Islet precursor cell (in vitro differentiated cells): ENCODE measurements at regions not wholly inside any gene's neighbourhood (a gene's known extent, or its start where the extent isn't known, plus 50 kb on each side); places are given as distances from the start of the nearest gene placed in this dataset.

Experiments used
- DNase-seq: peaks from one replicate; pipeline ENCODE4 v3.0.0-alpha.2; 2018

DNA sequence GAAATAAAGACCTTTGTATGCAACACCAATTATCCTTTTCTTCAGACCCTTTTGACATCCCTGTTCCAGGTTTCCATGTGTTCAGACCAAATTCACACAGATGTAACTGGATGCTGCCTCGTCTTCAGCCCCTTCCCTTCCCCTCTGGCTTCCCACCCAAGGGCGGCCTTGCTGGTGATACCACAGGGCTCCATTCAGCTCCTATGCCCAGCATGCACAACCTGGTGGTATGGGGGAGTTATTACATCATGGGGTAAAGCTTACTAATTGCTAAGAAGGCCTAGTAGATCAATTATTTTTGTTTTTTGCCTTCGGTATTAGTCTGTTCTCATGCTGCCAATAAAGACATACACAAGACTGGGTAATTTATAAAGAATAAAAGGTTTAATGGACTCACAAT lies 317.0 kb upstream of the CXXC4 start:
- DNase-seq = no peak

DNA sequence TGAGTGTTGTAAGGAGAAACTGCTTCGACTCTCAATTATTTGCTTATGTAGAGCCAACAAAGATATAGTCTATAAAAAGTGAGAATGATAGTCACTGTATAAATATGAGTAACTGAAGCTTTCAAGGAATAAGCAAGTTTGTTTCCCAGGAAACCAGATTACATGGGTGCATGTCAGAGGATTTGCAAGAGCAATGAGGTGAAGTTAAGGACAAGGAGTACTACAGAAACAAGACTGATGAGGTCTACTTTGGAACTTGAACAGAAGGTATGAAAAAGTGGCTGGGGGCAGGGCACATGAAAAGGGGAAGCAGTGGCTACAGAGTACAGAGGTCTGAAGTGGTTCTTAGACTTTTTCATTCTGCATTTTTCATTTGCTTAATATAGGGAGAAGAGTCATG lies 321.0 kb upstream of the CXXC4 start:
- DNase-seq = no peak

DNA sequence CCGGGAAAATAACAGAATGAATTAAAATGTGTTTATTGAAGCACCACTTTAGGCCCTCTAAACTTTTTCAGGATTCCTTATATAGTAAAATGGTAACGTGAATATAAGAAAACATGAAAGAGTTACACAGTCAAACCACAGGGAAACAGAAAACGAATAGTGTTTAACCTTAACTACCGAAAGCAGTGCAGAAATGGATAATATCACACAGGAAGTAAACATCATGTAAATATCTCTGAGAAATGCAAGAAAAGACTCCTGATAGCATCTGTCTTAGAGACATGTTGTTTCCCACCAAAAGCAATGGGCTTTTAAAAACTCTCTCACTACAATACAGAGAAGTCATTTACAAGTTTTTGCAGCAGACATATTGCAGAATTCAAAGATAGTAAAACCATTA lies 323.9 kb upstream of the CXXC4 start:
- no peak for DNase-seq

DNA sequence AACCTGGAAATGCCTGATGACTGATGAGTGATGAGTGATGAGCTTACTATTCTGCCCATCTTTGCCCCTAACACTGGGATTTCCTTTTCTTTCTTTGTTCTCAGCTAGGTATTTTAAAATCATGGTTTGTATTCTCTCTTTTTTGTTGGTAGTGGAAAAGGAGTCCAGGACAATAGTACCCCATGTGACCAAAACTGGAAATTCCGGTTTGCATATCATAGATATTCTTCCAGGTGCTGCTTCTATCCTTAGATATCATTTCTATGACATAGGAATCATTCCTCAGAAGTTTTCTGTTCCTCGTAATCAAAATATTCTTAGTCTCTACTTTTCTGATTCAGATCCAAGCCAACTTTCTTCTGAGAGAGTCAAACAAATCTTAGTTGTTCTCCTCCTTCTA lies 320.5 kb upstream of the TET2 start:
- no peak for DNase-seq

DNA sequence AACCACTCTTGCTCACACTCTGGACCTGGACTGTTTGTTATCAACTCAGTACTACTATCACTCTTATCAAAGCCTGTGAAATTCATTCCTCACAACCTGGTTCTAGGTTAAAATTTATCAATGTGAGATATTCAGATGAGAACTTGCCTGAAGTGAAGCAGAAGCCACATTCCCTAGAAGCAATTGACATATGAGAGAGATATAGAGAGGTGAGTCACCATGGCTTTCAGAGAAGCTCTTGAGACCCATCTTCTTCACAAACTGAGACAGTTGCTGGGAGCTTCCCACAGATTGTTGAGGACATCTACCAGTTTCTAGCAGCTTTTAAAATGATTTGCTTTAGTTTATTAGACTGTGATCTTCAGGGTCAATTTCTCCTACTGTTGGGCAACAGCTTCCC lies 316.9 kb upstream of the TET2 start:
- DNase-seq = no peak

DNA sequence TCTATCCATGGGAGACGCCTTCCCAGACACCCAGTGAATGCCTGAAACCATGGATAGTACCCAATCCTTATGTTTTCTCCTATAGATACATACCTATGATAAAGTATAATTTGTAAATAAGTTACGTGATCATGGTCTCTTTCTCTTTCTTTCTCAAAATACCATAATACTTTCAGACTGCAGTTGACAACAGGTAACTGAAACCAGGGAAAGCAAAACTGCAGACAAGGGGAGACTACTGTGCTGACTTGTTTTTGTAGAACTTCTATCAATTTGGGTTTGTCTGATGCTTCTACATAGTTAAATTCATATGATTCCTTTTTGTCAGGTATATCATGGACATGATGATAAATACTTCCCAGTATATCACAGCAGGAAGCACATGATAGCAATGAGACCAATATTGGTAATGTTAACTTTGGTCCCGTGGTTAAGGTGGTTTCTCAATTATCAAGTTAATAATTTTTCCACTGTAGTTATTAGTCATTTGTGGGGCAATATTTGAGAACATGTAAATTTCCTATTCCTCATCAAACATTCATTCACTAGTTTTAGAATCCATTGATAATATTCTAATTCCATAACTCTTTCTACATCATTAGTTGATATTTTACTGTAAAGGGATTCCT lies 298.0 kb upstream of the TET2 start:
- DNase-seq = no peak

DNA sequence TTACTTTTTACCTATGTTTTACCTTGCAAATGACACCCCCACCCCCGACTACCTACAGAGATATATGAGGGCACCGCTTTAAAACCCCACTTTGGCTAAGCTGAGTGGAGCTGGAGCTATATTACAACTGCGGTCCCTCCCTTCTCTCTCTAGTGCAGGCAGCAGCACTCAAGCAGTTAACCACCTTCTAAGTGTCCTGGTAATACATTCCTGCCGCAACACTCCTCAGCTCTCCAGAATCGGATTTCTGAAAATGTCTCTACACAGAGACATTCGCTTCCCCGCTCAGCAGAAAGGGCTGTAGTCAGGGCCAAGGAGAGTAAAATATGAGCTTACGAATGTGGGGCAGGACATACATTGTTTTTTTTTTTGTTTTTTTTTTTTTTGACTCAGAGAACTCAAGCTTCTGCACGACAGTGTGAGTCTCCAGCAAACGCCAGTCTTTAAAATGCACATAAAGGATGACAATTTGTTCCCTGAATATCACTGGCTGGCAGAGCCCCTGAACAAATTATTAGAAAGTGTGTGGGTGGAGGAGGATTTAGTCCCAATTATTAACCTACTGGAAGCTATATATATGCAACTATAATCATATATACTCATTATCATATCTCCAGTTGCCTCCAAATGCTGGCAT lies 287.0 kb upstream of the TET2 start:
- DNase-seq = no peak

DNA sequence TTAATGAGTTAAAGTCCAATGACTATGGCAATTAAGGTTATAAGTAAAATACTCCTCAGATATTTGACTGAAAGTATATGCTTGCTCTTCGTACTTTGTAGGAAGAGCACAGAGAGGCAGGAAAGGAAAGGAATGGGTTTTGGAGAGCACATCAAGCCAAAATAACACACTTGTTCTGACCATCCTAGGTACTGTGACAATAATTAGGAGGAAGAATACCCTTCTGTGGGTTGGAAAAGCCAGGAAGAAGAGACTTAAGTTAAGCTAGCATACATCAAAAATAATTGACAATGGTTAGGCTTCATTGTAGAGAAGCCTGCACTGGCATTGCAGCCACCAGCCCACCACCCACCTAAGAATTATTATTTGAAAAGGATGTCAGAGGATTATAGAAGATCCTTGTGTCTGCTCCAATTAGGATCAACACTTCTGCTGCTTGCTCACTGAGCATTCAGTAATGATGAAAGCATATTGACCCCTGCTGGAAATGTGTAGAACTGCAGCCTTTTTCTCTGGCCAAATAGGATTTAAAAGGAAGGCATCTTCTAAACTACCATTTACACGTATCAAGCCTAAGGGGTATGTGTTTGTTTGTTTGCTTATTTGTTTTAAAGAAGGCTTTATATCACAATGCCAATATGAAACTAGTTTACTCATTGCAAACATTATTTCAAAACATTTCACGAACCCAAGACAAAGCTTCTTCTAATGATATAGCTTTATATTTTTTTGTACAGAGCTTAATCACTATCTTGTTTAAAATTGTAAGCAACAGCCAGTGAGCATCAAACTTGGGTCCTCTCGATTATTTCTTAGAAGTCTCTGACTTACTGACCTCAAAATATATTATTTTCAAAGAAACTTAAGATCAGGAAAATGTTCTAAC lies 286.2 kb upstream of the TET2 start:
- peak; percentile 84 for DNase-seq

DNA sequence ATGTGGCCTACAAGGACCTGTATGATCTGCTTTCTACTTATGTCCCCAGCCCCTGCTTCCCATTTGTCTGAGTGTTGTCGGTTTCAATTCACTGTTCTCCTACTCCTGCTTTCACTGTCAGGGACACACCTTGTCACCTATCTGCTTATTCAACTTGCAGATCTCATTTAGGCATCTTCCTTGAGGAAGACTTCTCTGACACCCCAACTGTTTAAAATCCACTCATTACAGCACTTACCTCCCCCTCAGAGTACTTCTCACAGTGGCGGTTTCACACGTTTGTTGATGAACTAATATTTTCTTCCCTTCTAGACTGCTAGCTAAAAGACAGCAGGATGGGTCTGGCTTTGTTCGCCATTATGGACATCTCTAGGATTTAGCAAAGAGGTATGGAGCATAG lies 279.9 kb upstream of the TET2 start:
- no peak for DNase-seq

DNA sequence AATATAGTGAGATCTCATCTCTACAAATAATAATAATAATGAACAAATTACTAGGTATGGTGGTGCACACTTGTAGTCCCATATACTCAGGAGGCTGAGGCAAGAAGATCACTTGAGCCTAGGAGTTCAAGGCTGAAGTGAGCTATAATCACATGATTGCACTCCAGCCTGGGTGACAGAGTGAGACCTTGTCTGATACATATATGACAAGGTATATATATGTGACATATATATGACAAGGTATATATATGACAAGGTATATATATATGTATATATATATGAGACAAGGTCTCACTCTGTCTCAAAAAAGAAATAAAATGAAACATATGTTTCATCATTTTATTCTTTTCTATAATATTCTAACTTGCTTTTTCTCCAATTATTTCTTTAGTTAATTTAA lies 278.1 kb upstream of the TET2 start:
- DNase-seq = no peak

DNA sequence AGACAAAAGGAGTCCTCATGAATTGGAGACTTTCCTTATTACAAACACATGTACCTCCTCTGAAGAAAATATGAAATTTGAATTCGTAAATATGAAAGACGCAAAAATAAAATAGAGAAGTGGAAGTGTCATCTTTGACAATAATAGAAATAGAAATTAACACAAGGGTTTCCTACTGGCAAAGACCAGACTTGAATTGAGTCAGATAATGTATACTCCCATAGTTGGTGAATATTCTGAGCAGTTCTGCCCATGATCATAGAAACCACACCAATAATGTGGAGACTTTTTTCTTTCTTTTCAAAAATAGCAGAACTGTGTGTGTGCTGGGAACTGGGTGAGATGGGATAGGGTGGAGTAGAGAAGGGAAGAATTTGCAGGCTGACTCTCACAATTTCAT lies 277.7 kb upstream of the TET2 start:
- no peak for DNase-seq

DNA sequence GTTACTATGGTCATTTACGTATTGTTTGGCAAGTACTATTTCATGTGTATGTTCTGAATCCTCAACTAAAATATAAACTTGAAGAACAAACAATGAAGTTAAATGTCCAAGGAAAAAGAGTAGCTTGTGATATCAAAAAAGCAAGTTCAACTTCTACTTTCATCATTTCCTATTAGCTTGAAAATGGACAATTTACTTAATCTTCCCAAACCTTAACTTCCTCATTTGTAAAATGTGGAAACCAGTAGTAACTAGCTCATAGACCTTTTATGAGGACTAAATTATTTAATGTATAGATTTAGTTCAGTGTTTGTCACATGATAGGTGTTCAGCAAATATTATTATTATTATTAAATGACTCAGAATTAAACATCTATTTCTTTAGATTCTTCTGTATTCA lies 276.8 kb upstream of the TET2 start:
- no peak for DNase-seq

DNA sequence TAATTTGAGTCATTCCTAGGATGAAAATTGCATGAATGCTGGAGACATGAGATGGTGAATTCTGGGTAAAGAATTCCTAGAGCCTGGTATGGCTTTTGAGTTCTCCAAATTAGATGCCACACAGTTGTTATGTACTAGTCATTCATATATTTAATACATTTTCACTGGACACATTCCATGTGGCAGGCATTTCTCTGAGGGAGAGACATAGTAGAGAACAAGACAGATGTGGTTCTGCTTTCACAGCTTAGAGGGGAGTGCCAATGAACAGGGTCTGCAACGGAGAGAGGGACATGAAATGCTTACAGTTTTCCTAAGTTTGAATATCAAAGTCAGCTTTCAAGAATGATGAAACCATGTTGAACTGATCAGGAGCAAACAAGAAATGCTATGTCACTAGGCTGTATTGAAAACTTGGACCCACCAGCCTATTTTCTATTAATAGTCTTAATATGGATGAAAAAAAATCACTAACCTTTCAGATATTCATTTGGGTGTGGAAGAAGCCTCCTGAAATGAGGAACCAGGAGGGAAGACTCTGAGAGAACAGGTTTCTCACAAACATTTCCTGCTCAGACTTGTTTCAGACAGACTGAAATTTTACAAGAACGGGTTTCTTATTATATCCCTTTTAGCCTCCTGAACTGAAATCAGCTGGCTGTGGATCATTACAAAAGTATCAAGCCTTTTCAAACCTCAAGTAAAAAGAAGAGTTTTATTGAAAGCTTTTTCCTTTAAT lies 276.0 kb upstream of the TET2 start:
- no peak for DNase-seq

DNA sequence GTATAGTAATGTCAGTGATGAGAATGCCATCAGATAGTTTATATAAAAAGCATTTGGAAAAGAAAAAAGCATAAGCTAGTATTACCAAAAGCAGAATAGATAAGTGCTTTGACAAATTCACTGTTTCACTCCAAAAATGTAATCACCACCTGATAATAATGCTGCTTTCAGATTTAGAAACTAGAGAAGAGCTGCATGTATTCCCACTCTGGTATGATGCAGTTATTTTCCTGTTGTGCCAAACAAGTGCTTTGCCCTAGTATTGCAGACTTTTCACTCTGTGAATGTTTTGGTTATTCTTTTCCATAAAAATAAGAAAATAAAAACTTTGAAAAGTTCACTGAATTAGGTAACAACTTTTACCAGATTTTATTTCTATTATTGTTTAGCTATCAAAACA lies 267.7 kb upstream of the TET2 start:
- DNase-seq = no peak

DNA sequence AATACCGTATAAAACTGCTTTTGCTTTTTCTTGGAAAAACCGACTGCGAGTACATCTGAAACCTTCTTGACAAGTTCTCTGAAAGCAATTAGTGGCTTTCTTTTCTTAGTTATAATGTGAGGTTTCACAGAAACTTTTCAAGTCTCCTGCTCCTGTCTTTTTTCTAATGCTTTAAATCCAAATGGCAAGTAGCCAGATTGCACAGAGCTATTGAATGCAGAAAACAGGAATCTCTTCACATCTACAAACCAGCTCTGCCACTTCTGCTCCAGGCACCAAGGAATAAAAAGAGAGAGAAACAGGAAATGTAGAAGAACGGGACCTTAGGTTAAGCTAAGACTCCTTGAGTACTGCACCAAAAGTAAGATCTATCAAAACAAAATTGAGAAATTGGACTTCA lies 267.3 kb upstream of the TET2 start:
- no peak for DNase-seq

DNA sequence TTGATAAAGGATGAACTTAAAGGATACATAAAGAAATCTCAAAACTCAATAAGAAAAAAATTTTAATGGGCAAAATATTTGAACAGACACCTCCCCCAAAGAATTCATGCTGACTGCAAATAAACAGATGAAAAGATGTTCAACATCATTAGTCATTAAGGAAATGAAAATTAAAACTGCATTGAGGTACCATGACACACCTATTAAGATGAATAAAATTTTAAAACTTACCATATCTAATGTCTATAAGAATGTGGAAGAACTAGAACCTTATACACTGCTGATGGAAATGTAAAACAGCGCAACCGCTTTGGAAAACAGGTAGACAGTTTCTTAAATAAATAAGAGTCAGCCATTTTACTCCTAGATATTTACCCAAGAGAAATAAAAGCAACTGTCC lies 266.8 kb upstream of the TET2 start:
- DNase-seq = no peak

DNA sequence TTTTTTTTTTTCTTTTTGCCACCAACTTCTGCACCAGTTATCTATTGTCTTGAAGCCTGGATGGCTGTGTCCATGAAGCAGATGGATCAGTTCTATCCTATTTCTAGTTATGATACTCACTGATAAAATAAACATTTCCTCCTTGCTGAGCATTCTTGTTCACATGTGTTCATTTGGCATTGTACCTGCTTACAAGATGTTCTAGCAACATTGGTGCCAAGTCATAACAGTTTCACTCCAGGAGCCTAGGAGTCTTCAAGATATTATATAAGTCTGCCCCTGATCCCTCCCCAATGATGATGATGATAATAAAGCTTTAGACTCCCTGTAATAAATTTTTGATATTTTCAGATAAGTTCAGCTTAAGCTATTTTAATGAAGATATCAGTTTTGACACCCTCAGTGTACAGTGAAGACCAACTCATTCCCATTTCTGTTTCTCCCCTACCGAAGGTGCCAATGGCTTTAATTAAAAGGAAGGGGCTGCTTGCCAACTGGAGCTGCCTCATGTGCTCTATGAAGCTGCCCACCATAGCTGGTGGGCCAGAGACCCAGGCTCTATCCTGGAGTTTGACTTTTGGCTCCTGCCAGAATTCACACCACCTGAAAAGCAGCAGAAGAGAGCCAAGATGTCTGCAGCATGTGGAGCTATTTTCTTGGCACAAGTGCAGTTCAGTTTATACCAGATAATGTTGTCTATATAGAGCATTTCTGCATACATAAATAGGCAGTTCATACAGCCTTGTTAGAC lies 265.4 kb upstream of the TET2 start:
- DNase-seq = no peak

DNA sequence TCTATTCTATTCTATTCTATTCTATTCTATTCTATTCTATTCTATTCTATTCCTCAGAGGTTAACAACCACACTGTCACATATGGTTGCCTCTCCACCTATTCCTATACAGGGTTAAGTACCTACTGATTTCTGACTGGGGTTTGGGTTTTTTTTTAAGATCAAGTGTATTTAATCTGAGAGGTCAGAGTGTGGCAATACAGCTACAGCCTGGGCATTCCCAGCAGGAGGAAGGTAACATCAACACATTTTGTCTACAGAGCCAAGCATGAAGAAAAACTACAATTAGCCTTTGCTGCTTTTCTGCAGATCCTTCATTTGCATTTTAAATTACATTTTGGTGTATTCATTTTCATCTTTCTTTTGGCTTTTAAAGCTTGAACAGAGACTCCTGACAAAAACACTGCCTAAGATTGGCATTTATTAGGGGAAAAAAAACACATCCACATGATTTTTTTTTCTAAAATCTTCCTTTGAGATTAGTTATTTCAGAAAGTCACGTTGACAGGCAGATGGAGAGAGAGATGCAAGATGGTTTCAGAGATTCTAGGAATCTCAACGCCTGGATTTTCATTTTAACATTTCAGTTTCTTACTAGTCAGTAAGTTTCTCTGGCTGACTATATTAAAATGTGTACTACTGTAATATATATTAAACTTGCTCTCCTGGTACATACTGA lies 255.9 kb upstream of the TET2 start:
- no peak for DNase-seq

DNA sequence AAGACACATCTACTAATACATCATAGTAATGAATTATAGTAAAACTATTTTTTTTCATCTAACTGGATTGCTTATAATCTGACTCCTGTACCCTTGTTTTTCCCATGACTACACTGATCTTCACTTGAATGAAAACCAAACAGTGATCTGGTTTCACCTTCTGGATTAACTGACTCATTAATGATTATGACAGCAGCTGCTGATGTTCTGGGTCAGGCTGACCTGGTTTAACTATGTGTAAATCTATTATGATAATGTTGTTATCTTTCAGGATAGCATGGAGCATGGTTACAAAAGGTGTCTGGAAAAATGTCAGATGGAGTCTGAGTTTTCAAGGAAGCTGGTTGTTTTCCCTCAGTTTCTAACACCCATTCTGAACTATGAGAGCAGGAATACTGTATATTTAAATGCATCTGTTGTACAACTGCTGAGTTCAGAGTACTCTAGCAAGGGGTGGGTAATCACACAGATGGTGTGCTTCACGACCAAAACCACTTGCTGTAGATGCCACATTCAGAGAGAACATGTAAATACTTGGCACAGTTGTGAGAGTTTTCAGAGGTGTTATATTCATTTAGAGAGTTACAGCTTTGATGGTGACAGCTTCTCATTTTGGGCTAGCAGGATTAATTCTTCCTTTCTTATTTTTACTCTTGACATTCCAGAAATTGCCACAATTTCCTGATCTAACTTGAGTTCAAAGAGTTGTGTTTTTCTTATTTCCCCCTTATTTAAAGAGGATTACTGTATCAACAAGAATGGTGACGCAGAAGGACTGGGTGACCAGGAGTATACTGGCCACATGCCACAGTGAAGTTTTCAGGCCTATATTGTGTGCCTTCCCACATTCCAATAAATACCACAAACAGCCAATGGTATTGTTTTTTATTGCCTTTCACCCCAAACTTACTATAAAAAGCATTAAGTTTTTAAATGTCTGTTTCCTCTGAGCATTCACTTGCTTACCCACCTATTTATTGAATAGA lies 249.7 kb upstream of the TET2 start:
- DNase-seq = no peak

DNA sequence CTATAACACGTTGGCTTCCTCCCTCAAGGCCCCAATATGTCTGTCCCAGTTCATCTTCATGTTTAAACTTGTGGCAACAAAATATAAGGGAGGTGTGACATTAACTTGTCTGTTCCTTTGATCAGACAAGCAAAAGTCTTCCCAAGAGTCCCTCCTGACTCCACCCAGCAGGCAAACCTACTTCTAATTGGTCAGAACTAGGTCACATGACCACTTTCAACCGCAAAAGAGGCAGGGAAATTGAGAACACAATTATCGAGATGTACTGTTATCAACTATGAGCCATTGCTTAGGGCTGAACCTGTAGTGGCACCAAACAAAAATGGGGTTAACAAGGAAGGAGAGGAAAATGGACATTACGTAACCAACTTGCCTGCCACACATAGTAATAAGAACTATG lies 246.8 kb upstream of the TET2 start:
- no peak for DNase-seq

DNA sequence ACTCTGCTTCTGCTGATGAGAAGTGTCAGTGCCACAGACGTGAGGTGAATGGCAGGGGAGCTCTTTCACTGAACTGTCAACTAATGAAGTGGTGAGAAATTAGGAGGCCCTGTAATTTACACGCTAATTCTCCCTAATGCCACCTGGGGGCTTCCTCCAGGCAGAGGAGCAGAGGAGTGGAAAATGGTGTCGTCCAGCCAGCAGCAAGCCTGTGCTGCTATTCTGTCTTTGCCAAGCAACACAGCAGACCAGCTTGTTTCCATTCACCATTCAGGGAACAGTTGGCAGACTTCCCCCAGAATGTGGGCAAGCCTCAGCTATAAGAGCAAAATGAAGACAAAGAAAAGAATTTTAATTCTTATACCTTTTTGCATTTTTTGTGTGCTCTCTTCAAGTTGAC lies 245.2 kb upstream of the TET2 start:
- DNase-seq = peak; percentile 52
